H1 (cell line): ENCODE measurements at regions not wholly inside any gene's neighbourhood (a gene's known extent, or its start where the extent isn't known, plus 50 kb on each side); places are given as distances from the start of the nearest gene placed in this dataset.

Source experiments
- BCL11A ChIP-seq, 2 experiments: IDR thresholded peaks; one replicate each; pipeline ENCODE4 v1.6.1; 2011; ENCODE audit warnings: low read depth in 2 of 2, low read length in 2 of 2, mild to moderate bottlenecking in 2 of 2
- CBX8 ChIP-seq: fragments of 300-800, 300-1000 bp; sonication (generic); IDR thresholded peaks from 2 replicates; pipeline ENCODE4 v1.7.1; 2016; ENCODE audit warnings: low read depth, low read length, borderline replicate concordance
- CHD2 ChIP-seq: IDR thresholded peaks from 2 replicates; pipeline ENCODE4 v1.6.1; 2012; ENCODE audit warnings: low read length, improper control_type of control experiment
- EP300 ChIP-seq, 2 experiments: IDR thresholded peaks; 1 replicate in 1 of 2; 2 replicates in 1 of 2; pipeline ENCODE4 v1.6.1; 2011 to 2012; ENCODE audit warnings: low read depth in 2 of 2, low read length in 2 of 2, mild to moderate bottlenecking in 2 of 2, borderline replicate concordance in 1 of 2, inconsistent platforms in 1 of 2, moderate library complexity in 1 of 2
- EZH2 ChIP-seq: fragments of 200-600 bp; sonication (generic); IDR thresholded peaks from 2 replicates; pipeline ENCODE4 v1.7.1; 2012; ENCODE audit warnings: low read depth, mild to moderate bottlenecking, moderate library complexity, low read length, inconsistent platforms; ENCODE audit not compliant: severe bottlenecking
- HDAC2 ChIP-seq, 2 experiments: fragments of 300-600 bp in 1 of 2; sonication (generic) in 1 of 2; IDR thresholded peaks; 2 replicates each; pipeline ENCODE4 v1.6.1; 2011 to 2012; ENCODE audit warnings: low read depth in 2 of 2, low read length in 2 of 2, mild to moderate bottlenecking in 2 of 2, moderate library complexity in 2 of 2, borderline replicate concordance in 1 of 2, inconsistent platforms in 1 of 2
- POLR2A ChIP-seq, 2 experiments: IDR thresholded peaks; 1 replicate in 1 of 2; 2 replicates in 1 of 2; pipeline ENCODE4 v1.6.1; 2011; ENCODE audit warnings: low read depth in 2 of 2, low read length in 2 of 2, mild to moderate bottlenecking in 2 of 2; ENCODE audit errors: control extremely low read depth in 1 of 2
- RAD21 ChIP-seq, 2 experiments: IDR thresholded peaks in 1 of 2; conservative IDR thresholded peaks in 1 of 2; 2 replicates each; pipeline ENCODE4 v1.6.1; 2011; ENCODE audit warnings: low read depth in 2 of 2, low read length in 2 of 2, improper control_type of control experiment in 1 of 2, inconsistent platforms in 1 of 2, mild to moderate bottlenecking in 1 of 2, moderate library complexity in 1 of 2
- SIX5 ChIP-seq: IDR thresholded peaks from 2 replicates; pipeline ENCODE4 v1.6.1; 2011; ENCODE audit warnings: mild to moderate bottlenecking, low read depth, low read length
- TBP ChIP-seq: IDR thresholded peaks from 2 replicates; pipeline ENCODE4 v1.6.1; 2011; ENCODE audit warnings: low read depth, low read length, improper control_type of control experiment
- ZNF274 ChIP-seq: IDR thresholded peaks from 2 replicates; pipeline ENCODE4 v1.7.0; 2012; ENCODE audit warnings: low read length, borderline replicate concordance; ENCODE audit errors: extremely low read depth
- TF ChIP-seq, protein P1 (sequence below), 3 experiments: IDR thresholded peaks; 1 replicate in 2 of 3; 2 replicates in 1 of 3; pipeline versions ENCODE4 v1.5.1 to v1.6.1; 2011; ENCODE audit warnings: low read length in 3 of 3, mild to moderate bottlenecking in 3 of 3, inconsistent platforms in 2 of 3, low read depth in 1 of 3, moderate library complexity in 1 of 3; ENCODE audit not compliant: insufficient read depth in 1 of 3; ENCODE audit errors: control extremely low read depth in 1 of 3

DNA sequence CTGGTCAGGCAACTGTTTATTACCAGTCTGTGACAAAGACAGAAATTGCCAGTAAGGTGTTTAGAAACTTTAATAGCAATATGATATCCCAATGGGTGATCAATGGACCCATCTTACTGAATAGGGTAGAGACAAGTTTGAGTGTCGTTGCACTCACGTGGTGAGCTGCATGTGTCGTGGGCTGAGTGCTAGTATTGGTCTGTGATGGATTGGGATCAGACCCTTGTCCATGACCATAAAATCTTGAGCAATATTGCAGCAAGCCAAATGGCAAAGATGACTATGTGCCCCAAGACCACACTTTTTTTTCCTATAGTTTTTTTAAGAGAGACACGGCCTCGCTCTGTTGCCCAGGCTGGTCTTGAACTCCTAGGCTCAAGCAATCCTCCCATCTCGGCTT, 114.5 kb downstream of the PALM2AKAP2 start:
- TF ChIP-seq BCL11A (IDR thresholded peaks at IDR 0.05; ENCODE audit: low read depth in 2 of 2, low read length in 2 of 2), result no peak
- TF ChIP-seq POLR2A (IDR thresholded peaks at IDR 0.05; ENCODE audit: control extremely low read depth in 1 of 2, low read depth in 2 of 2, low read length in 2 of 2), result no peak
- no peak for TF ChIP-seq CHD2
- TF ChIP-seq, protein P1, sequence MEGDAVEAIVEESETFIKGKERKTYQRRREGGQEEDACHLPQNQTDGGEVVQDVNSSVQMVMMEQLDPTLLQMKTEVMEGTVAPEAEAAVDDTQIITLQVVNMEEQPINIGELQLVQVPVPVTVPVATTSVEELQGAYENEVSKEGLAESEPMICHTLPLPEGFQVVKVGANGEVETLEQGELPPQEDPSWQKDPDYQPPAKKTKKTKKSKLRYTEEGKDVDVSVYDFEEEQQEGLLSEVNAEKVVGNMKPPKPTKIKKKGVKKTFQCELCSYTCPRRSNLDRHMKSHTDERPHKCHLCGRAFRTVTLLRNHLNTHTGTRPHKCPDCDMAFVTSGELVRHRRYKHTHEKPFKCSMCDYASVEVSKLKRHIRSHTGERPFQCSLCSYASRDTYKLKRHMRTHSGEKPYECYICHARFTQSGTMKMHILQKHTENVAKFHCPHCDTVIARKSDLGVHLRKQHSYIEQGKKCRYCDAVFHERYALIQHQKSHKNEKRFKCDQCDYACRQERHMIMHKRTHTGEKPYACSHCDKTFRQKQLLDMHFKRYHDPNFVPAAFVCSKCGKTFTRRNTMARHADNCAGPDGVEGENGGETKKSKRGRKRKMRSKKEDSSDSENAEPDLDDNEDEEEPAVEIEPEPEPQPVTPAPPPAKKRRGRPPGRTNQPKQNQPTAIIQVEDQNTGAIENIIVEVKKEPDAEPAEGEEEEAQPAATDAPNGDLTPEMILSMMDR (IDR thresholded peaks at IDR 0.05; ENCODE audit: control extremely low read depth in 1 of 3, insufficient read depth in 1 of 3, low read depth in 1 of 3, low read length in 3 of 3), result no peak
- no peak for TF ChIP-seq CBX8
- no peak for TF ChIP-seq EP300 (IDR thresholded peaks at IDR 0.05; ENCODE audit: borderline replicate concordance in 1 of 2, low read depth in 2 of 2, low read length in 2 of 2)
- TF ChIP-seq HDAC2 (IDR thresholded peaks at IDR 0.05; ENCODE audit: borderline replicate concordance in 1 of 2, low read depth in 2 of 2, low read length in 2 of 2), result no peak
- no peak for TF ChIP-seq EZH2
- TF ChIP-seq ZNF274, result no peak
- TF ChIP-seq SIX5, result no peak
- no peak for TF ChIP-seq RAD21 (IDR thresholded peaks at IDR 0.05 in 1 of 2, conservative IDR thresholded peaks at IDR 0.05 in 1 of 2; ENCODE audit: low read depth in 2 of 2, low read length in 2 of 2)
- no peak for TF ChIP-seq TBP
